GM18873 (cell line): ENCODE measurements at regions not wholly inside any gene's neighbourhood (a gene's known extent, or its start where the extent isn't known, plus 50 kb on each side); places are given as distances from the start of the nearest gene placed in this dataset.

Experiments
- ATAC-seq: cut with Tn5 transposase; IDR thresholded peaks from one replicate; pipeline ENCODE4 v1.9.1; 2021; ENCODE audit warnings: mild to moderate bottlenecking, moderate library complexity, moderate number of reproducible peaks; ENCODE audit not compliant: unreplicated experiment, low FRiP score

GRCh38 chr14:34222122-34222521 is 239.9 kb downstream of the SPTSSA start:
- ATAC-seq, result no peak

- ATAC-seq, result peak; percentile 68
These were observed 241.1 kb downstream of the SPTSSA start for GRCh38 chr14:34220921-34221320.

- ATAC-seq, result no peak
These were observed 241.7 kb downstream of the SPTSSA start for GRCh38 chr14:34220378-34220706.

GRCh38 chr14:34219661-34220377 is 242.2 kb downstream of the SPTSSA start:
- no peak for ATAC-seq

GRCh38 chr14:34218881-34219280 is 243.2 kb downstream of the SPTSSA start:
- no peak for ATAC-seq

- ATAC-seq, result no peak
These were observed 247.1 kb downstream of the SPTSSA start for GRCh38 chr14:34214961-34215360.

GRCh38 chr14:34213332-34213731 is 248.7 kb downstream of the SPTSSA start:
- ATAC-seq, result no peak

GRCh38 chr14:34212172-34212929 is 249.7 kb downstream of the SPTSSA start:
- no peak for ATAC-seq

GRCh38 chr14:34211732-34212131 is 250.3 kb downstream of the SPTSSA start:
- peak; percentile 90 for ATAC-seq

GRCh38 chr14:34208532-34208931 is 253.5 kb downstream of the SPTSSA start:
- ATAC-seq, result no peak

GRCh38 chr14:34205799-34206198 is 254.9 kb upstream of the EGLN3 start:
- no peak for ATAC-seq

GRCh38 chr14:34204774-34205173 is 253.9 kb upstream of the EGLN3 start:
- ATAC-seq, result no peak

- ATAC-seq, result no peak
These were observed 252.4 kb upstream of the EGLN3 start for GRCh38 chr14:34203251-34203722.

GRCh38 chr14:34201909-34202637 is 251.2 kb upstream of the EGLN3 start:
- ATAC-seq, result no peak

GRCh38 chr14:34199585-34199984 is 248.7 kb upstream of the EGLN3 start:
- no peak for ATAC-seq

- ATAC-seq, result no peak
These were observed 247.2 kb upstream of the EGLN3 start for GRCh38 chr14:34198096-34198495.

GRCh38 chr14:34195964-34196363 is 245.1 kb upstream of the EGLN3 start:
- no peak for ATAC-seq

GRCh38 chr14:34190717-34191116 is 239.8 kb upstream of the EGLN3 start:
- ATAC-seq, result no peak

GRCh38 chr14:34189866-34190265 is 239.0 kb upstream of the EGLN3 start:
- no peak for ATAC-seq

GRCh38 chr14:34187519-34188044 is 236.7 kb upstream of the EGLN3 start:
- no peak for ATAC-seq

- no peak for ATAC-seq
These were observed 236.2 kb upstream of the EGLN3 start for GRCh38 chr14:34187061-34187460.
